ENCODE measurements at regions not wholly inside any gene's neighbourhood (a gene's known extent, or its start where the extent isn't known, plus 50 kb on each side); places are given as distances from the start of the nearest gene placed in this dataset.

- TF ChIP-seq CTCF (IDR thresholded peaks at IDR 0.05), result no peak
- no peak for TF ChIP-seq POLR2A (IDR thresholded peaks at IDR 0.05)
Observed at GRCh38 chr13:110054041-110054440, 252.9 kb downstream of the COL4A1 start.

All from body of pancreas (tissue), 4 donors.